KMS-11 (cell line): ENCODE measurements at regions not wholly inside any gene's neighbourhood (a gene's known extent, or its start where the extent isn't known, plus 50 kb on each side); places are given as distances from the start of the nearest gene placed in this dataset.

Experiments
- H2AFZ ChIP-seq: fragments of 200-600 bp; sonication (generic); 2 replicates; pipeline ENCODE4 v1.6.1; 2016; ENCODE audit warnings: antibody characterized with exemption, mixed run types, low read depth
- H3K27ac ChIP-seq: fragments of 200-600 bp; sonication (generic); 2 replicates; pipeline ENCODE4 v1.6.1; 2016; ENCODE audit warnings: mild to moderate bottlenecking, mixed run types
- H3K27me3 ChIP-seq: fragments of 200-600 bp; sonication (generic); 2 replicates; pipeline ENCODE4 v1.6.1; 2017; ENCODE audit warnings: mild to moderate bottlenecking, low read depth, mixed run types, moderate library complexity; ENCODE audit not compliant: insufficient read depth
- H3K36me3 ChIP-seq: fragments of 200-600 bp; sonication (generic); 2 replicates; pipeline ENCODE4 v1.6.1; 2017; ENCODE audit warnings: mild to moderate bottlenecking, mixed run types; ENCODE audit not compliant: insufficient read depth
- H3K4me1 ChIP-seq: fragments of 200-600 bp; sonication (generic); 2 replicates; pipeline ENCODE4 v1.6.1; 2016; ENCODE audit warnings: mild to moderate bottlenecking, low read depth, mixed run types; ENCODE audit not compliant: poor library complexity, severe bottlenecking
- H3K4me2 ChIP-seq: fragments of 200-600 bp; sonication (generic); 2 replicates; pipeline ENCODE4 v1.7.0; 2016; ENCODE audit warnings: mild to moderate bottlenecking, mixed run types
- H3K4me3 ChIP-seq: fragments of 200-600 bp; sonication (generic); IDR thresholded peaks from 2 replicates; pipeline ENCODE4 v1.6.1; 2017; ENCODE audit warnings: low read depth, low read length, mixed read lengths; ENCODE audit not compliant: insufficient read depth
- H3K79me2 ChIP-seq: fragments of 200-600 bp; sonication (generic); 2 replicates; pipeline ENCODE4 v1.6.1; 2016; ENCODE audit warnings: low read depth, mixed run types; ENCODE audit not compliant: insufficient read depth
- H3K9ac ChIP-seq: fragments of 200-600 bp; sonication (generic); 2 replicates; pipeline ENCODE4 v1.6.1; 2016; ENCODE audit warnings: mild to moderate bottlenecking, mixed run types
- H4K20me1 ChIP-seq: fragments of 200-600 bp; sonication (generic); 2 replicates; pipeline ENCODE4 v1.6.1; 2016; ENCODE audit warnings: mild to moderate bottlenecking, mixed run types; ENCODE audit not compliant: insufficient read depth
- TF ChIP-seq, protein P1 (sequence below): fragments of 200-600 bp; sonication (generic); conservative IDR thresholded peaks from 2 replicates; pipeline ENCODE4 v1.6.1; 2017; ENCODE audit warnings: low read depth, mild to moderate bottlenecking, antibody characterized with exemption, low read length, moderate library complexity, mixed read lengths

DNA sequence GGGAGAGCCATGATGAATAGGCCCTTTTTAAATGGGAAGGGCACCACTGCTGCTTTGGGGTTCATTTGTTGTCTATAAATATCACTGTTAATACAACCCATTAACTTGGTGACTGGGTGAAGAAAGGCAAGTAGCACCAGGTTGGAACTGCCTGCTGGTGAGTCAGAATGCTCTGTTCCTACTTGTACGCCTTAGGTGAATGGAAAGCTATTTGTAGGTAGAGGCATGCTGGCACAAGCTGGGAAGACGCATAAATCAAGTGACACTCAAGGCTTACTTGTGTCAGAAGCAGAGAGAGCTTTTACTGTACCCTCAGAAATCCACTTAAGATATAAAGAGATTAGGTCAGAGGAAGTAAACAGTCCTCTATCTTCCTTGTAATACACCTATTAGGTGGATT is 142.5 kb downstream of the TMX1 start:
- Histone ChIP-seq H3K27me3 (no peaks in the 10 kb centered on the region), H3K36me3 (no peaks in the 10 kb centered on the region), H3K4me1 (no peaks in the 10 kb centered on the region), H3K4me2 (no peak overlapping the region), H4K20me1 (no peaks in the 10 kb centered on the region), H3K4me3 (no peak overlapping the region), H3K27ac (no peak overlapping the region), H2AFZ (no peak overlapping the region), H3K79me2 (no peaks in the 10 kb centered on the region), H3K9ac (no peak overlapping the region)
- TF ChIP-seq, protein P1, sequence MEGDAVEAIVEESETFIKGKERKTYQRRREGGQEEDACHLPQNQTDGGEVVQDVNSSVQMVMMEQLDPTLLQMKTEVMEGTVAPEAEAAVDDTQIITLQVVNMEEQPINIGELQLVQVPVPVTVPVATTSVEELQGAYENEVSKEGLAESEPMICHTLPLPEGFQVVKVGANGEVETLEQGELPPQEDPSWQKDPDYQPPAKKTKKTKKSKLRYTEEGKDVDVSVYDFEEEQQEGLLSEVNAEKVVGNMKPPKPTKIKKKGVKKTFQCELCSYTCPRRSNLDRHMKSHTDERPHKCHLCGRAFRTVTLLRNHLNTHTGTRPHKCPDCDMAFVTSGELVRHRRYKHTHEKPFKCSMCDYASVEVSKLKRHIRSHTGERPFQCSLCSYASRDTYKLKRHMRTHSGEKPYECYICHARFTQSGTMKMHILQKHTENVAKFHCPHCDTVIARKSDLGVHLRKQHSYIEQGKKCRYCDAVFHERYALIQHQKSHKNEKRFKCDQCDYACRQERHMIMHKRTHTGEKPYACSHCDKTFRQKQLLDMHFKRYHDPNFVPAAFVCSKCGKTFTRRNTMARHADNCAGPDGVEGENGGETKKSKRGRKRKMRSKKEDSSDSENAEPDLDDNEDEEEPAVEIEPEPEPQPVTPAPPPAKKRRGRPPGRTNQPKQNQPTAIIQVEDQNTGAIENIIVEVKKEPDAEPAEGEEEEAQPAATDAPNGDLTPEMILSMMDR, result no peak

GRCh38 chr14:51386411-51386810 is 146.4 kb downstream of the TMX1 start:
- Histone ChIP-seq H3K9ac (no peak overlapping the region), H3K4me2 (no peak overlapping the region), H3K27me3 (no peaks in the 10 kb centered on the region), H3K4me1 (no peaks in the 10 kb centered on the region), H3K79me2 (no peaks in the 10 kb centered on the region), H2AFZ (no peak overlapping the region), H3K27ac (no peak overlapping the region), H3K36me3 (no peaks in the 10 kb centered on the region), H3K4me3 (no peak overlapping the region), H4K20me1 (no peaks in the 10 kb centered on the region)
- TF ChIP-seq, protein P1, result no peak

DNA sequence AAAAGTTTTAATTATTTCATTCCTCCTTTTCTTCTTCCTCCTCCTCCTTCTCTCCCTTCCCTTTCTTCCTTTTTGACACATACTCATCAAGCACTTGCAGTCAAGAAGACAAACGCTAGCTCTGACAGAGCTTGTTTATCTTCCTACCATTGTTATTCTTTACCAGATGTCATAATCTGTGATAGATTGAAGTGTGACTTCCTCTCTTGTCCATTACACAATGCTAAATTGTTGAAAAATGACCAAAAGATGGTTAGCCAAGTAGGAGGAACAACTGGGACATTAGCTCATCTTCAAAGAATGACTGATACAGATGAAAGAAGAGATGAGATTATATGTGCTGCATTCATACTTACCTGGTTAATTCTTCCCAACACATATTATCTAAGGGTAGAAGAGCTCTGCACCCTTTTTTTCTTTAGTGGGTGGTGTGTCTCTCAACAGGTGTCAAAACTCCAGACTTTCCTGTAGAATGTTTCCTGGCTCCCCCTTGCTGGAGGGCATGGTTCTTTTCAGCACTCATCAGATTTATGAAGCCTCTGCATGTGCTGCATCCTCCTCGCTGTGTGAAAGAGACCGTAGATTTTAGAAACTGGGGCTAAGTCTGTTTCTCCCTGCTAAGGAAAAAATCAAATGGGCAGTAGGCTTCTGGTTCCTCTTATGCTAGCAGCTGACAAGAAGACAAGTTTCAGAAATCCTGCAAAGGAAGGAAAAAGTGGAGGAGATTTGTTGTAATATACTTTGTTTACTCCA is 147.1 kb downstream of the TMX1 start:
- Histone ChIP-seq H3K4me2 (no peak overlapping the region), H2AFZ (no peak overlapping the region), H3K27ac (no peak overlapping the region), H4K20me1 (no peaks in the 10 kb centered on the region), H3K4me1 (no peaks in the 10 kb centered on the region), H3K27me3 (no peaks in the 10 kb centered on the region), H3K79me2 (no peaks in the 10 kb centered on the region), H3K36me3 (no peaks in the 10 kb centered on the region), H3K4me3 (no peak overlapping the region), H3K9ac (no peak overlapping the region)
- TF ChIP-seq, protein P1, result no peak

DNA sequence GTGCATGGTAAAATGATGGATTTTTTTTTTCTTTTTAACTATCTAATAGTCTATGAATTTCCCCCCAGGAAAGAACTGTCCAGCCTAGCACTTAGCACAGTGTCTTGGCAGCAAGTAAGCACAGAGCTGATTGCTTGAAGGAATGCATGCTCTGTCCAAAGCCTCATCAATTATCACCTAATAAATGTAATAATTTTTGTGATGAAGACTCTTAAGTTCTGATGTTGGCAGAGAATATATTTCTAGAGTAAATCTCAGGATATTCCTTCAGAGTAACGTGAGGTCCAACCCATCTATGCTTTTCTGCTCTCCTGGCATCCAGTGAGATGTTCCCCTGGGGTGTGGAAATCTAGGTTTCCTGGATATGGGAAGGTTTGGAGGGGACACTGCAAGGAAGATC is 152.4 kb downstream of the TMX1 start:
- Histone ChIP-seq H3K9ac (no peak overlapping the region), H3K27me3 (no peaks in the 10 kb centered on the region), H3K36me3 (no peaks in the 10 kb centered on the region), H3K27ac (no peak overlapping the region), H3K4me3 (no peak overlapping the region), H2AFZ (no peak overlapping the region), H3K4me2 (no peak overlapping the region), H3K4me1 (no peaks in the 10 kb centered on the region), H4K20me1 (no peaks in the 10 kb centered on the region), H3K79me2 (no peaks in the 10 kb centered on the region)
- TF ChIP-seq, protein P1, result no peak
